NCI-H1417 (cell line): ENCODE measurements at regions not wholly inside any gene's neighbourhood (a gene's known extent, or its start where the extent isn't known, plus 50 kb on each side); places are given as distances from the start of the nearest gene placed in this dataset.
"Not testable (repeated sequence)": the region's sequence is repeated elsewhere in the genome, so short reads cannot be mapped to it uniquely, and the experiment has no call there.

Experiments
- DNase-seq, 3 experiments: peaks; one replicate each; lab custom pipeline; 2025; lab: John Stamatoyannopoulos, UW

DNA sequence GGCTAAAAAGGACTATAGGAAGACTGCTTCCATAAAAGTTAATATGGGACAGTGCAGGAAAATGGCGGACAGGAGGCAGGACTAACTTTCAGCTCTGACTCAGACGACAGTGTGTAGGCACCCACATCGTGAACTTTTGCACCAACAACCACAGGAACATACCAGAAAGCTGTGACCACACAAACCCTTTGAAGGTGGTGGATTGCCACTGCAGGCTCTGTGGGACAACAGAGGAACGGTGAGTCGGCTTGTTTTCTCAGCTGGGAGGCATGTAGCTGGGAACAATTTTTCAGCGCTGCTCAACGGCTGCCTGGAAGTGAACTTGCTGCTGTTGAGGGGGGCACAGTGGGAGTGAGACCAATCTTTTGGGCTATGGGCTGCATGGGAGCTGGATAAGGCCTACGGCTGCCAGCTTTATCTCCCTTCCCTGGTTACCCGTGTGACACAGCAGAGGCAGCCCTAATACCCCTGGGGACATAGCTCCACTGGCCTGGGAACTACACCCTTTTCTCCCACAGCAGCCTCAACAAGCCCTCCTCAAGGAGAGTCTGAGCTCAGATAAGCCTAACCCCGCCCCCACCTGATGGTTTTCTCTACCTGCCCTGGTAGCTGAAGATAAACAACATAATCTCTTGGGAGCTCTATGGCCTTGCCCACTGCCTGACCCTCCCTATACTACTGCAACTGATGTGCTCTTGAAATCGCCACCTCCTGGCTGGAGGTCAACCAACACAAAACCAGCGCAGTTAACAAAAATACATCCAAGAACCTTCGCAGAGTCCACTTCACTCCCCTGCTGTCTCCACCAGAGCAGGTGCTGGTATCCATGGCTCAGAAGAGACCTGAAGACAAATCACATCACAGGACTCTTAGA is 1537.0 kb downstream of the C4orf33 start:
- no peak for DNase-seq

DNA sequence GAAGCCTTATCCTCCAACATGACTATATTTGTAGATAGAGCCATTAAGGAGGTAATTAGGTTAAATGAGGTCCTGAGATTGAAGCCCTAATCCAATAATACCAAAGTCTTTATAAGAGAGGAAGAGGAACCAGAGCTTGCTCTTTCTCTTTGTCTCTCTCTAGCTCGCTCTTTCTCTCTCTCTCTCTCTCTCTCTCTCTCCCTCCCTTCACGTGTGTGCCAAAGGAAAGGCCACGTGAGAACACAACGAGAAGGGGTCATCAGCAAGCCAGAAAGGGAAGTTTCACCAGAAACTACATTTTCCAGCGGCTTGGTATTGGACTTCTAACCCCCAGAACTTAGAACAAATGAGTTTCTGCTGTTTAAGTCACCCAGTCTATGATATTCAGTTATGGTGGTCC is 1540.5 kb downstream of the C4orf33 start:
- DNase-seq, result peak in 1 of 3 experiments; percentile 3

DNA sequence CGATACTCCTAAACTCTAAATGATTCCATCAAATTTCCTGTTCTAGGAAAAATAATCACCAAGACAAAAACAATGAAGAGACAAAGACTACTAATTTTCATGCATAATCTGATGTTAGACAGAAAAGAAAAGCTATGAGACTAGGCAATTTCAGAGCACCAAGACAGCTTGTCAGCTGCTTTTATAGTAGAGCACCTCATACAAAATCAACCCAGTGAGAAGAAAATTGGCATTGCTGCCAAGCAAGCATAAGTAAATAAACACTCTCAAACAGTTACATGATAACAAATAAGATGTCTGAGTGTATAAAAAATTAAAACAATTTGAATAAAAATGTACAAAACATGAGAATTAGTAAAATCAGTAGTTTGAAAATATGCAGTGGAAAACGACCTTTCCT is 1544.6 kb downstream of the C4orf33 start:
- DNase-seq, result peak in 1 of 3 experiments; percentile 33

DNA sequence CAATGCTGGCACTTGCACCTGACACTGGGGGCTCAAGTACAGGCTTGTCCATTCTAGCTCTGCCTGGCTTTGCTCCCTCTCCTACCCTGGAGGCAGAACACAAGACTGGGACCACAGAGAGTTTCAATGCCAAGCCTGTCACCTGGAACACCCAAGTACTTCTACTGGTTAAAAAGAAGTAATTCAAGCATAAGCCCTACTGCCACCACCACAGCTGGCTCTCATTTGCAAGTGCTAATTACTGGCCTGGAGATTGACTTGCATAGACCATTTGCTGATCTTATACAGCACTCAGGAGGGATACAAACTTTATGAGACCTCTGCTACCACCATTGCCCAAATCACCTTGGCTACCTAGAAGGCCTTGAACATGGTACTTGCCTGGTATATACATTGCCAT is 1550.9 kb downstream of the C4orf33 start:
- DNase-seq, result no peak

DNA sequence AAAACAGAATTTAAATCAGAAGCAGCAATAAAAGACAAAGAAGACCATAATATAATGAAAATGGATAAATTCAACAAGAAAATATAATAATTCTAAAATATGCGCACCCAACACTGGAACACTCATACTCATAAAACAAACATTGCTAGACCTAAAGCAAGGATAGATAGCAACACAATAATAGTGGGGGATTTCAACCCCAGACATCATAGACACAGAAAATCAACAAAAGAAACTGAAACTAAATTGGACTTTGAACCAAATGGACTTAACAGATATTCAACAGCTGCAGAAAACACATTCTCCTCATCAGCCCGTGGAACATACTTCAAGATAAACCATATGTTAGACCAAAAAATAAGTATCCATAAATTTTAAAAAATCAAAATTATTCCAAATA is 1552.6 kb downstream of the C4orf33 start:
- DNase-seq, result no peak

DNA sequence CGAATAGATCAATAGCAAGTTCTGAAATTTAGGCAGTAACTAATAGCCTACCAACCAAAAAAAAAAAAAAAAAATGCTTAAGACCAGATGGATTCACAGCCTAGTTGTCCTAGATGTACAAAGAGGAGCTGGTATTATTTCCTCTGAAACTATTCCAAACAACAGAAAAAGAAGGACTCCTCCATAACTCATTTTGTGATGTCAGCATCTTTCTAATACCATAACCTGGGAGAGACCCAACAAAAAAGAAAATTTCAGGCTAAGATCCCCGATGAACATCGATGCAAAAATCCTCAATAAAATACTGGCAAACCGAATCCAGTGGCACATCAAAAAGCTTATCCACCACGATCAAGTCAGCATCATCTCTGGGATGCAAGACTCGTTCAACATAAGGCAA is 1557.9 kb downstream of the C4orf33 start:
- no peak for DNase-seq

DNA sequence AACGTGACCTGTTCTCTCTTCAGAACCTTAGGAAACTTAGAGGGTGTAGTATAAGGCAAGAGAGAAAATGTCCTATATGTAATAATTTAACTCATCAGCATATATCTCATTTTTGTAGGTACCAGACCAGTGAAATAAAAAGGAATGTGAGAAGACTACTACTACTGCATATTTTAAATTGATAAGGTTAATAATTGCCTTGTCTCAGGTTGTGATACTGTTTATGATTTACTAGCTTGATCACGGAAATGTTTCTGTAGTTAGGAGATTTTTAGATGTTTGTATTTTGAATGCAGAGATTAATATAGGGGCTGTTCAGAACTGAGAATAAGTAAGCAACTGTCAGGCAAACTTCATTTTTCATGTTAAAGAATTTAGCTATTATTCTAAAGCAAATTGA is 1563.4 kb downstream of the C4orf33 start:
- no peak for DNase-seq

DNA sequence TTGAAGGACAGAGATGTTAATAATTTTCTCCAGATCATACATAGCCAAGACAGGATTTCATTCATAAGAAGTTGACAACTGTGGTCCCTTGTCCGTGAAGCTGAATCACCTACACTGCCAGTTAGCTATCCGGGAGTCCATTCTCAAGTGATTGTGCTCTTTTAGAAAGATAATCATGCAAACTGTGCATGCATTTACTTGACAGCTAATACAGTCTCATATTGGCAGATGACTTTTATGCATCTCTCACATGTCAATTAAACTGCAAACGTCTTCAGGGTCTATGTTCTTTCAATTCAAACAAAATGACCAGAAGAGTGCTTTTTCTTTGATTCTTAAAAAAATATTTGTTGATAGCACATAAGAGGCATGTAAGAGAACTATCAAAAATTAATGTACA is 1572.9 kb downstream of the C4orf33 start:
- DNase-seq, result no peak

DNA sequence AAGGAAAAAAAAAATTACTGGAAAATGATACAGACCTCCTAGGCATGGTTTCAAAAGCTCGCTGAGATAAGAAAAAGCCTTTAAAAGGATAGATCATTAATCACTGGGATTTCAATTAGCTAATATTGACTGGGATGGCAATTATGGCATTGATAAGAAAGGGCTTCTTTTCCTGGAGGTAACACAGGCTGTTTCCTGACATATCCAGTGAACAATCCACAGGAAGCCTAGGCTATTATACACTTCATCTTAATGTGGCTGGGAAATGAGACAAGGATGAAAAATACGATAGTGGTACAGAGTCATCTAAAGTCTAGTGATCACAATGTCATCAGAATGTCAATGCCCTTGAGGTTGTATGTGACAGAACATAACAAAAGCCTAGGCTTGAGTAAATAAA is 1579.3 kb downstream of the C4orf33 start:
- DNase-seq, result peak in 2 of 3 experiments; percentile 27 to 79

DNA sequence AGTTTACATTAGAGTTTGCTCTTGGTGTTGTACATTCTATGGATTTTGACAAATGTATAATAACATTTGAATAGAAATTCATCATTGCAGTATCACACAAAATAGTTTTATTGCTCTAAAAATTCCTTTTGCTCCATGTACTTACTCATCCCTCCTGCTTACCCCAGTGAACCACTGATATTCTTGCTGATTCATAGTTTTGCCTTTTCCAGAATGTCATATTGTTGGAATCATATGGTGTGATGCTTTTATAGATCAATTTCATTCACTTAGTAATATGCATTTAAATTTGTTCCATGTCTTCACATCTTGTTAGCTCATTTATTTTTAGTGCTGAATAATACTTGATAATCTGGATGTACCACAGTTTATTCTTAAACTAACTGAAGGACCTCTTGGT is 1593.2 kb downstream of the C4orf33 start:
- DNase-seq, result no peak

DNA sequence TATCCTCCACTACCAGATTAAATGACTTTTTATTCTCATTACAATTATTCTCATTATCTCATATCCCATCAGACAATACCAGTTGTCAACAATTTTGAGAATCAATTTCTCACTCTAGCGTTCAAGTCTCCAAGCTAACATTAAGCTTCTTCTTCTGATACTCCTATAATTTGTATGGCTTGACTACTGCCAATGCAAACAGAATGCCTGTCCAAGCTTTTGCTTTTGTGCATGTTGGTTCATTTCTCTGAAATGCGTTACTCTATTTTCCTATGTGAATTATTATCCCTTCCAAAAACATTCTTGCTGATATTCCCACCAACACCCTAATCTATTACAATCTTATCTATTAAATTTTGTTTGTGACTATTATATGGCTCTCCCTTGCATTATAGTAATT is 1602.3 kb downstream of the C4orf33 start:
- DNase-seq, result no peak

DNA sequence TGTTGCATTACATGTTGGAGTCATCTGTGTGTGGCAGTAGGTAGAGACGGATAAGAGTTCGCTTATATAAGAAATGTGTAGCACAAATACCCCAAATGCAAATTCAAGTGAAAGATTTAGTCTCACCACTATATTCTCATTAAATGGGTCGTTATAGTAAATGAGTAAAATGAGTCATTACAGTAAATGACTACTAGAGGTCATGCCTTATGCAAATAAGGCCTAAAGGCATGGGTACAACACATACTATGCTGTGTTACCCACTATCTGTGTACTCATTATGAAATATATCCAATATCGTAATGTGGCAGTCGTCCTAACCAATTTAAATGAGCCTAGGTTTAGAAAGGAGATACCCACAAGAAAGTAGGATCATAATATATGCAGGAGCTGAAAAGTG is 1603.1 kb downstream of the C4orf33 start:
- DNase-seq, result no peak

DNA sequence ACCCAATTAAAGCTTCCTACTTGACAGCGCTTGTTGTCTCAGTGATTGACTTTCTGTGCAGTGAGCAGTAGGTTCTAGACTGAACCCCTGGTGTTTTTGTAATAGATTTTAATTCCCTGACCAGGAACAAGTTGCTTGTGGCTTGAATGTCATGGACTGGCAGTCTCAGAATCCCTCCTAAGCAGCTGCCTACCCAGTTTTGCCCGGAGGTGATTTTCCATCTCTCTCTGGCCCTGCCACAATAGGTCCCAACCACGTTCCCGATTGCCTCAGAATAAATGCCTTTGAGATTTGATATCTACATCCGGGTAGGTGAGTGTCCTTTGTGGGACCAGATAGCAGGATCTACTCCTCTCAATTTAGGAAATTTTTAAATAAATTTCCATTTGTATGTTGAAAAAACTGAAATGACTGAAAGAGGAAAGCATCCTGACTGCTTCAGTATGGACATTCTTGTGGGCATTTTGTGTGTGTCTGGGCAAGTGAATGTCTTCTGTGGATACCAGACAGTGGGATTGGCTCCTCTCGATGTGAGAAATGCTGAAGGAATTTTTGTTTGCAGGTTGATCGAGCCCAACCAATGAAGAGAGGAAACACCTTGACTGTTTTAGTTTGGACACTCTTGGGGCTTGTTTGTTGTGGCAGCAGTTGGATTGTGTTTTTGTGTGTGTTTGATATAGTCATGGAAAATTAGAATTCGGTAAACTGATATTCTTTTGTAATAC is 1607.4 kb downstream of the C4orf33 start:
- DNase-seq, result peak in 1 of 3 experiments; percentile 9

DNA sequence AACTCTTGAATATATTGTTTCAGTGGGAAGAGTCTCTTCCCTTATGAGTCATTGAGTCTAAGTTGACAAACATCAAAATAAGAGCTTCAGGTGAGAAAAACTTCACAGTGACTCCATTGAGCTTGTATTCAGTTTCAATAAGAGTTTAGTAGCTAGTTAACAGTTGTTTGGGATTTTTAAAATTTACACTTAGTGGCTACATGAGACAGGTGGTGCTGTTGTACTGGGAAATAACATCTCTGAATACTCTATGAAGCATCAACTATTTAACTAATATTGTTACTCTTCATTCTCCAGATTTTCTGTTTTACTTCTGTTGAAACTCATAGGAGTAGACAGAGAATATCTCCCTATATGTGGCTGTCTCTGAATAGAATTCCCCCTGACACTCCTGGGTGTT is 1609.1 kb downstream of the C4orf33 start:
- no peak for DNase-seq

DNA sequence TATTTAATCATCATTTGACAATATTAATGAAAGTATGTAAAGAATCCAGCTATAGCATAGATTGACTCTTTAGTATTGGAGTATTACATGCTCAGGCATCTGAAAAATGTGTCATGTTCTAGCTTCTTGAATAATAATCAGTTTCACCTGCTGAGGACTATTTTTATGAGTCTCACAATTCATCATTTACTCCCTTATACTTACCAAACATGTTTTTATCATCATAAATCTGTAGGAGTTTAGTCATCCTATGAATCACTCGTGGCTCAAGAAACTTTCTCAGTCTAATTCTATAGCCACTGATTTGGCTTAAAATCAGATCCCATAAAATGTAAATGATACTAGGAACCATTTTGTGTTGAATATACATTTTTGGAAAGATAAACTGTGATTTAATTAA is 1616.1 kb downstream of the C4orf33 start:
- DNase-seq, result no peak

DNA sequence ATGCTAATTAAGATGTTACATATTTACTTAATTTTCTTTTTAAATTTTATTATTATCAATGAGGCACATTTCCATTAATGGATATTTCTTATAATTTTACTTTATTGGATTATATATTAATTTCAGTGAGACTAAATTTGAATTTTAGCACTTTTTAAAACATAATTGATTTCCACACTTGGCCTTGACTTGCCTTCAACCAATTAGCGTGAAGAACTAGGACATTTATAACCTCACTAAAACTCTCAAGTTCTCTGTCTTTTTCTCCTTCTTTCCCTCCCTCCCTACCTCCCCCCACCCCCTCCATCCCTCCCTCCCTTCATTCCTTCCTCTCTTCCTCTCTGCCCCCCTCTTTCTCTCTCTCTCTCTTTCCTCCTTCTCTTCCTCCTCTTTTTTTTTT is 1618.1 kb downstream of the C4orf33 start:
- DNase-seq, result no peak

DNA sequence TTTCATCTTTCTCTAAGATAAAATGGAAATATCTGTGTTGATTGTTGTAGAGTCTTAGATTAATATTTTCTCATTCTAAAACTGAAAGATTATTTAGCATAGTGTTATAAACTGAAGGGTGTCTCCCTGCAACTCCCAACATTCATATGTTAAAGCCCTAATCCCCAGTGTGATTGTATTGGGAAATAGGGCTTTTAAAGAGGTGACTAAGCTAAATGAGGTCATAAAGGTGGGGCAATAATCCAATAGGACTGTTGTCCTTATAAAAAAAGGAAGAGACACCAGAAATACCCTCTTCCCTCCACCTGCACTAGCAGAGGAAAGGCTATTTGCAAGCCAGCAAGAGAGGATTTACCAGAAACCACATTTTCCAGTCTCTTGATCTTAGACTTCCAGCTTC is 1626.4 kb downstream of the C4orf33 start:
- no peak for DNase-seq

DNA sequence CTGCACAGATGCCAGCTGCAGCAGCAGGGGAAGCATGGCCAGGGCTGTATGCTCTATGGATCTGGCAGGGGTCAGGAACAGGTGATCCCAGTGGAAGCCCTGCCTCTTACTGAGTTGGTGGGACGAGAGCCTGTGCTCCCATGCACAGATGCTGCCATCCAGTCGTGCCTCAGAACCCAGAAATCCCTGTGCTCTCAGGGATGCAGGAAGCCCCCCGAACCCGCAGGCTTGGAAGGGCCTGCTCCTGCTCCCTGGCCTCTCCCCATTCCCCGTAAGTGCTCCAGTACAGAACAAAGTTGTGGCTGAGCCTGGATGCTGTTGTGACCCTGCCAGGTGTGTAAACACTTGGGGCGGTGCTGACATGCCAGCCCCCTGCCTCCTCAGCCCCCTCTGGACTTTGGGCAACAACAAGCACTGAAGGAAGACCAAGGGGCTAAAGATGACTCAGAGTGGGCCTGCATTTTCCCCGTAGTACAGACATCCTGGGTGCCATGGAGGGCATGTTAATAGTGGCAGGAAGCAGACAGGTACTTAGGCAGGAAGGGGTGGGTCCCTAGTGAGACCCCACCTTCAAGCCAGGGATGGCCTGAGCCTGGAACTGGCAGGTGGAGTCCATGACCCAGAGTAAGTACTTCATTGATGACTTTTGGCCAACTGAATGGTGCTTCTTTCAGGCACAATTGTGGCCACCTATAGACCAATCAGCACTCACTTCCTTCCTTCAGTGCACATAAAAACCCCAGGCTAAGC is 1640.7 kb downstream of the C4orf33 start:
- DNase-seq, result no peak

DNA sequence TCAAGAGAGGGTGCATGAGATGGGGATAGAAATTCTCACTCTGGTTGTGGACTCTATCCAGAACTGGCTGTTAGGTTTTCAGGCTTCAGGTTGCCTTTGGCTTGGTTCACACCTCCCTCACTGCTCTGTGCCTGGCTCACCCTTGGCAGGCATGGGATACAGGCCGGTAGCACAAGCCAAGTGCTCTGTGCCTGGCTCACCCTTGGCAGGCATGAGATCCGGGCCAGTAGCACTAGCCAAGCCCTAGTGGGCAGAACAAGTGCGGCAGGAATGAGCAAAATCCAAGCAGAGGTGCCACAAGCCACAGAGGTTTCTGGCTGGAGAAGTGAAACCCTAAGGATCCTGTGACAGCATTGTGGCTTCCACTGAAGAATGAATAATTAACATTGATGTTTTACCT is 1642.3 kb downstream of the C4orf33 start:
- DNase-seq, result no peak

DNA sequence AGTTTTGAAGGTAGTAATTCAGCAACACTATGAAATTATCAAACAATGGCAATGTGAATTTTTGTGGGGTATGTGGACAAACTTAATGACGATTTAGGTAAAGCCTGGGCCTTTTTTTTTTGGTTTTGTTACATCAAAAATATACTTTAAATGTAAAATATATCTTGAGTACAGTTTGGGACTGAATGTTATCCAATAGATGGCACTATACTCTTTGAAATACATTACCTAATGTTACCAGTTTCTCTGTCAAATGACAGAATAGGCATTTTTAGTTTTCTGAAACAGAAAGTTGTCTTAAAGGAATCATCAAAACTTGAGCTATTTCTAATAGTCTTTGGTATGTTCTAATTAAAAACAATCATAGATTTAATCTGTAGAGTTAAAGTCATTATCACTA is 1651.9 kb downstream of the C4orf33 start:
- DNase-seq, result peak in 1 of 3 experiments; percentile 27

DNA sequence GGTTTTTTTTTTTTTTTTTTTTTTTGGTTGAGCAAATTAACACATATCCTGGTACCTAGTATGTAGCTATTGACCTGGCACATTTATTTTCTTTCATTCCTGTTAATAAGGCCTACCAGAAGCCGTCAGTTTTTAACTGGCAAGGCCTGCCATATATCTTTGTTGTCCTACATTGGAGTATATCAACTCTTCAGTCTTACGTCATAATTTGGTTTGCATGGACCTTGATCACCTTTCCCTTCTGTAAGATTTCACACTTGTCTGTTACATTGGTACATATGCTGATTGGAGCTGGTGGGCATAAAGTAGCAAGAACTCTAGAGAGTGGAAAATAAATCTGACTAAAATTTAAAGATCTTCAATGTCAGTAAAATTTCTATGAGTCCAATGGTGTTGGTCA is 1658.0 kb downstream of the C4orf33 start:
- DNase-seq, result no peak

DNA sequence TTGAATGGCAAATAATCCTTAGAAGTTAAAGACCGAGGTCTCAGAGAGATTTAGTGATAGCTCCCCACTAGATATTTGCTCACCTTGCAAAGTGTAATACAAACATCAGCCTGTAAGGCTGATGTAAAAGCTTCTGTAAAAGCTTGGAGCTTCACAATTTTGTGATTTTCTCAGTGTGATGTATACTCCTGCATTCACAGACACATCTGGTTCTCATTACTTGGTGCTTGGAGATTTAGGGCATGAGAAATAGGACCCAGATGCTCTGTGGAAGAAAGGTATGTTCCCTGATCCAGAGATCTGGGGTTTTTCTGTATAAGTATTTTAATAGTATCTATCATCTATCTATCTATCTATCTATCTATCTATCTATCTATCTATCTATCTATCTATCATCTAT is 1664.3 kb downstream of the C4orf33 start:
- no peak for DNase-seq

DNA sequence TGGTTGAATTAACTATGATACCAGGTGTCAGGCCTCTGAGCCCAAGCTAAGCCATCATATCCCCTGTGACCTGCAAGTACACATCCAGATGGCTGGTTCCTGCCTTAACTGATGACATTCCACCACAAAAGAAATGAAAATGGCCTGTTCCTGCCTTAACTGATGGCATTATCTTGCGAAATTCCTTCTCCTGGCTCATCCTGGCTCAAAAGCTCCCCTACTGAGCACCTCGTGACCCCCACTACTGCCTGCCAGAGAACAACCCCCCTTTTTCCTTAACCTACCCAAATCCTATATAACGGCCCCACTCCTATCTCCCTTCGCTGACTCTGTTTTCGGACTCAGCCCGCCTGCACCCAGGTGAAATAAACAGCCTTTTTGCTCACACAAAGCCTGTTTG is 1671.4 kb downstream of the C4orf33 start:
- not testable (repeated sequence) for DNase-seq
